ENCODE measurements at regions not wholly inside any gene's neighbourhood (a gene's known extent, or its start where the extent isn't known, plus 50 kb on each side); places are given as distances from the start of the nearest gene placed in this dataset.

DNA sequence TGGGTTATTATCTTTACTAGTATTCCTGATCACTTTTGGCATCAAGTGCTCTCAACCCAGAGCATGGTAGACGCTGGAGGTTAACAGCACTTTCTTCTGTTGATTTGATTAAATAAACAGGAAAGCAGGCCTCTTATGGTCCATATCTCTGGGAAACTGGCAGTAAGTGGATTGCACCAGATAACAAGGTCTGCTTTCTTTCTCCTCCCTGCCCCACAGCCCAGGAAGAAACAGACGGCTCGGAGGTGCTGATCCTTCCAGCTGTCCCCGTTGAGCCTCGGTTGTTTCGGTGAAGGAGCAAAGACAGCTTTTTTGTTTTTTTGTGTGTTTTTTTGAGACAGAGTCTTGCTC is 100.8 kb upstream of the KCTD1 start:
- Histone ChIP-seq H3K4me1 (ENCODE audit: insufficient read depth, insufficient read length) (no peaks in the 10 kb centered on the region), H3K4me3 (ENCODE audit: insufficient read length, low read depth) (no peak overlapping the region), H3K27me3 (ENCODE audit: insufficient read depth, insufficient read length) (no peaks in the 10 kb centered on the region), H3K9ac (ENCODE audit: insufficient read length, low read depth) (no peak overlapping the region), H3K36me3 (ENCODE audit: insufficient read depth, insufficient read length, low read length) (no peaks in the 10 kb centered on the region), H3K9me3 (ENCODE audit: insufficient read depth, low read length) (no peaks in the 10 kb centered on the region)
- DNase-seq (ENCODE audit: low read depth, low spot score), result no peak
- TF ChIP-seq SUZ12 (IDR thresholded peaks at IDR 0.05; ENCODE audit: extremely low read depth, insufficient read depth, insufficient read length) (no peak), ZNF274 (IDR thresholded peaks at IDR 0.05; ENCODE audit: low read depth, low read length) (no peak), YY1 (IDR thresholded peaks at IDR 0.05; ENCODE audit: insufficient read depth, insufficient read length) (no peak)

DNA sequence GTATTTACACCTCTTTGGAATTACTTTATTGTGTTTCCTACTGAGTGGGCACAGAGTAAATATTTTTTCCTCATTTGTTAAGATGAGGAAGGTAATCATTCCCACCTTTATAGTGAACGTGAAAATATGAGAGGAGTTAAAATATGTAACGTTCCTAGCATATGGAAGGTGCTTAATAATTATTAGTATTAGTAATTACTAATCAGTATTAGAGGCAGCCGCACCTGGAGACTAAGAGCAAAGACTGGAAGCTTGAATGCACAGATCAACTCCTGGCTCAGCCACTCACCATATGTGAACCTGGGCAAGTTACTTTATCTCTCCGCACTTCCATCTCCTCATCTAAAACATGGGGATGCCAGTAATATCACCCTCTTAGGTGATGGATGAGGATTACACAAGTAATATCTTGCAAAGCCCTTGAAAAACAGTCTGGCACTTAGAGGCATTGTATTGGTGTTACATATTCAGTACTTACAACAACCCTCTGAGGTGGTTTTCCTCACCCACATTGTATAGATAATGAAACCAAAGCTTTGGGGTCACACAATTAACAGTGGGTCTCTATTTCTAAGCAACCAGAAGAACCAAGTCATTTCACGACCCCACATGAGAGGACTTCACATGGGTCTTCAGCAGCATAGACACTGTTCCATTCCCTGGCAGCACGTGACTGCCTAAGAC is 100.3 kb upstream of the KCTD1 start:
- Histone ChIP-seq H3K4me3 (ENCODE audit: insufficient read length, low read depth) (no peak overlapping the region), H3K9ac (ENCODE audit: insufficient read length, low read depth) (no peak overlapping the region), H3K27me3 (ENCODE audit: insufficient read depth, insufficient read length) (no peaks in the 10 kb centered on the region), H3K4me1 (ENCODE audit: insufficient read depth, insufficient read length) (no peaks in the 10 kb centered on the region), H3K9me3 (ENCODE audit: insufficient read depth, low read length) (no peaks in the 10 kb centered on the region), H3K36me3 (ENCODE audit: insufficient read depth, insufficient read length, low read length) (no peaks in the 10 kb centered on the region)
- DNase-seq (ENCODE audit: low read depth, low spot score), result no peak
- TF ChIP-seq ZNF274 (IDR thresholded peaks at IDR 0.05; ENCODE audit: low read depth, low read length), result no peak
- no peak for TF ChIP-seq YY1 (IDR thresholded peaks at IDR 0.05; ENCODE audit: insufficient read depth, insufficient read length)
- no peak for TF ChIP-seq SUZ12 (IDR thresholded peaks at IDR 0.05; ENCODE audit: extremely low read depth, insufficient read depth, insufficient read length)

DNA sequence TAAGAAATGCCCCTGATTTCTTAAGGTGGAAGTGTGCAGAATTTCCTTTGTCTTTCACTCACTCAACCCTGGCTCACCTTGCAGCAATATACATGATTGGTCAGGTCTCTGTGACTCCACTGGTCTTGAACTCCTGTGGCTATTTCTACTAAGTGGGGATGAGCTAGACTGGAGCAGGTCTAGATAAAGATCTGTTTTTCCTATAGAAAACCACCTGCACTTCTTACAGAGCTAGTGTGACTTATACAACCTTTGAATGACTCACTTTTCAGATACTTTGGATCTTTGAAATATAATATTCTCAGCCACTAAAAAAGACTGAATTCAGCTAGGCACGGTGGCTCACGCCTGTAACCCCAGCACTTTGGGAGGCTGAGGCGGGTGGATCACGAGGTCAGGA is 98.5 kb upstream of the KCTD1 start:
- DNase-seq (ENCODE audit: low read depth, low spot score), result no peak
- Histone ChIP-seq H3K4me1 (ENCODE audit: insufficient read depth, insufficient read length) (no peaks in the 10 kb centered on the region), H3K9me3 (ENCODE audit: insufficient read depth, low read length) (no peaks in the 10 kb centered on the region), H3K27me3 (ENCODE audit: insufficient read depth, insufficient read length) (no peaks in the 10 kb centered on the region), H3K9ac (ENCODE audit: insufficient read length, low read depth) (no peak overlapping the region), H3K36me3 (ENCODE audit: insufficient read depth, insufficient read length, low read length) (no peaks in the 10 kb centered on the region), H3K4me3 (ENCODE audit: insufficient read length, low read depth) (no peak overlapping the region)
- TF ChIP-seq SUZ12 (IDR thresholded peaks at IDR 0.05; ENCODE audit: extremely low read depth, insufficient read depth, insufficient read length), result no peak
- no peak for TF ChIP-seq ZNF274 (IDR thresholded peaks at IDR 0.05; ENCODE audit: low read depth, low read length)
- no peak for TF ChIP-seq YY1 (IDR thresholded peaks at IDR 0.05; ENCODE audit: insufficient read depth, insufficient read length)

DNA sequence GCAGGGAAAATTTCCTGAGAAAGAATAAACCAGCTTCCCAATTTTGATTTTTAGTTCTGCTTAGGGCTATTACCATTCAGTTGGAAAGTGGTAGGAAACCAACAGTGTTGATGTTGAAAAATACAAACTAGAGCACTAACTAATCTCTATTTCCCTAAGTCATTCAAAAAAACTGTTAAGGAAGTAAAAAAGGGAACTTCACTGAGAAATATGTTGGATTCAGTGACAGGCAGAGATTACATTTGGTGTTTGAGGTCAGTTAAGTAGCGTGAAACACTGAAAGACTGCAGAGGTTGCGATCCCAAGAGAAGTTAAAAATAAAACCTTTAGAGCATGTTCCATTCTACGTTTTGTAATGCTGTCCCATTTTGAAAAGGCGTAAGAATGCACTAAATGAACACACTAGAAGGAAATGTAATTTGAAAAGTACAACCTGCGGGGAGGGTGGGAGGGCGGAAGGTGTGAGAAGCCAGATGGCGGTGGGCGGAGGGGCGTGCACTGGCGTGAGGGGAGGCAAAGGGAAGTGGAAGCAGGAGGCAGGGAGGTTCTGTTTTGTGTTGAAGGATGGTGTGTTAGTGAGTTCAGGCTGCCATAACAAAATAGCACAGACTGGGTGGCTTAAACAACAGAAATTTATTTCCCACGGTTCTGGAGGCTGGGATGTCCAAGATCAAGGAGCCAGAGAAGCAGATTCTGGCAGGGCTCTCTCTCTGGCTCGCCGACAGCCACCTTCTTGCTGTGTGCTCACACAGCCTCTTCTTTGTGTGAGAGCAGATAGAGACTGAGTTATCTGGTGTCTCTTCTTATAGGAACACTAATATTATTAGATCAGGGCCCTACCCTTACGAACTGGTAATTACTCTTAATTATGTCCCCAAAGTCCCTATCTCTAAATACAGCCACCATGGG is 94.3 kb upstream of the KCTD1 start:
- H3K4me1 ChIP-seq (ENCODE audit: insufficient read depth, insufficient read length), result no peaks in the 10 kb centered on the region
- no peak for TF ChIP-seq ZNF274 (IDR thresholded peaks at IDR 0.05; ENCODE audit: low read depth, low read length)
- TF ChIP-seq YY1 (IDR thresholded peaks at IDR 0.05; ENCODE audit: insufficient read depth, insufficient read length), result no peak
- no peak for TF ChIP-seq SUZ12 (IDR thresholded peaks at IDR 0.05; ENCODE audit: extremely low read depth, insufficient read depth, insufficient read length)
- no peaks in the 10 kb centered on the region for H3K36me3 ChIP-seq (ENCODE audit: insufficient read depth, insufficient read length, low read length)
- no peak overlapping the region for H3K4me3 ChIP-seq (ENCODE audit: insufficient read length, low read depth)
- no peaks in the 10 kb centered on the region for H3K9me3 ChIP-seq (ENCODE audit: insufficient read depth, low read length)
- no peak overlapping the region for H3K9ac ChIP-seq (ENCODE audit: insufficient read length, low read depth)
- no peaks in the 10 kb centered on the region for H3K27me3 ChIP-seq (ENCODE audit: insufficient read depth, insufficient read length)
- no peak for DNase-seq (ENCODE audit: low read depth, low spot score)

DNA sequence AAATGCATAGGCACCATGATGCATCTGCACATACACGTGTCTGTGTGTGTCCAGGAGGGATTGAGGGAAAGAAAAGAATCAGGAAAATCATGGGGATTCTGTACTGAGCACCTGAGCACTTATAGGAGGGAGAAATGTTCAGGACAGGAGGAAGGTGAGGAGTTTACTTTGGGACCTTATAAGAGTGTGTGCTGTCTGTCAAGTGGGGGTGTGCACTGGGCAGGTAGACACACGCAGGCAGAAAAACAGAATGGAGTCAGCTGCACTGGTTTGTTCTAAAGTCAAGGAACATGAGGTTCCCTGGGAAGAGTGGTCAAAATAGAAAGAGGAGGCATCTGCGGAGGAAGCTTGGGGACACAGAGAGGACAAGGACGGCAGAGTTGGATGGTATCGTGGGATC is 92.2 kb upstream of the KCTD1 start:
- no peaks in the 10 kb centered on the region for H3K9me3 ChIP-seq (ENCODE audit: insufficient read depth, low read length)
- TF ChIP-seq ZNF274 (IDR thresholded peaks at IDR 0.05; ENCODE audit: low read depth, low read length) (no peak), YY1 (IDR thresholded peaks at IDR 0.05; ENCODE audit: insufficient read depth, insufficient read length) (no peak), SUZ12 (IDR thresholded peaks at IDR 0.05; ENCODE audit: extremely low read depth, insufficient read depth, insufficient read length) (no peak)
- H3K4me3 ChIP-seq (ENCODE audit: insufficient read length, low read depth), result no peak overlapping the region
- DNase-seq (ENCODE audit: low read depth, low spot score), result no peak
- H3K27me3 ChIP-seq (ENCODE audit: insufficient read depth, insufficient read length), result no peaks in the 10 kb centered on the region
- H3K4me1 ChIP-seq (ENCODE audit: insufficient read depth, insufficient read length), result no peaks in the 10 kb centered on the region
- H3K9ac ChIP-seq (ENCODE audit: insufficient read length, low read depth), result no peak overlapping the region
- H3K36me3 ChIP-seq (ENCODE audit: insufficient read depth, insufficient read length, low read length), result no peaks in the 10 kb centered on the region

DNA sequence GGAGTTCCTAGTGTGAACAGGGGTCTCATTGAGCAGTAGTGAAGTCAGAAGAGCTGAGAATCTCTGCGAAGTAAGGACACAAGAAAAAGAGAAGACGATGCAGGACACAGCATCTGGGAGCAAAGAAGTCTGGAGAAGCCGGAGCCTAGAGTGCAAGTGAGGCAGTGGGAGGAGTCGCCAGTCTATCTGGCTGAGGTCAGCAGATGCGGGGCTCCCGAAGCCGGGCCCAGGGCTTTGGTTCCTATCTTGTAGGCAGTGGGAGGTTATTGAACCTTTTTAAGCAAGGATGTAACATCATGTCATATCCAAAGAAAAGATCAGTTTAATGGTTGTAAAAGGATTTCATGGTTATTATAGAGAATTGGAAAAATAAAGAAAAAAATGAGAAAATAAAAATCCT is 90.8 kb upstream of the KCTD1 start:
- H3K4me3 ChIP-seq (ENCODE audit: insufficient read length, low read depth), result no peak overlapping the region
- TF ChIP-seq ZNF274 (IDR thresholded peaks at IDR 0.05; ENCODE audit: low read depth, low read length) (no peak), SUZ12 (IDR thresholded peaks at IDR 0.05; ENCODE audit: extremely low read depth, insufficient read depth, insufficient read length) (no peak)
- H3K36me3 ChIP-seq (ENCODE audit: insufficient read depth, insufficient read length, low read length), result no peaks in the 10 kb centered on the region
- H3K9ac ChIP-seq (ENCODE audit: insufficient read length, low read depth), result no peak overlapping the region
- H3K27me3 ChIP-seq (ENCODE audit: insufficient read depth, insufficient read length), result no peaks in the 10 kb centered on the region
- H3K9me3 ChIP-seq (ENCODE audit: insufficient read depth, low read length), result no peaks in the 10 kb centered on the region
- H3K4me1 ChIP-seq (ENCODE audit: insufficient read depth, insufficient read length), result no peaks in the 10 kb centered on the region
- DNase-seq (ENCODE audit: low read depth, low spot score), result no peak

DNA sequence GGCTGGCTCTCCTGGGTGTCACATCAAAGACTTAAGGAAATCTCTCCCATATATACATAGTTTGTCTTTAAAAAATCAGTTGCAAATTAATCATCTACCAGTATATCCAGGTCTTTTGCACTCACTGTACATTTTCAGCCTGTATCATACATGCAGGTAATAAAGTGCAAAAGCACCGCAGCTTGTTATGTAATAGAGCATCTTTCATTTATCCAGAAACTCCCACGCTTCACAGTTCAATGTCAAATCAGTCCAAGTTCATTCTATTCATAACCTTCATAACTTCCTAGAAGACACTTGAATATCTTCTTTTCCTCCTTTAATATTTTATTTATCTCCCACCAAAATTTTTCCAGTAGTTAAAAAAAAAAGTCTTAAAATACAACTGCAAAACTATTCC is 89.6 kb upstream of the KCTD1 start:
- Histone ChIP-seq H3K36me3 (ENCODE audit: insufficient read depth, insufficient read length, low read length) (no peaks in the 10 kb centered on the region), H3K4me1 (ENCODE audit: insufficient read depth, insufficient read length) (no peaks in the 10 kb centered on the region), H3K27me3 (ENCODE audit: insufficient read depth, insufficient read length) (no peaks in the 10 kb centered on the region), H3K4me3 (ENCODE audit: insufficient read length, low read depth) (no peak overlapping the region), H3K9ac (ENCODE audit: insufficient read length, low read depth) (no peak overlapping the region), H3K9me3 (ENCODE audit: insufficient read depth, low read length) (no peaks in the 10 kb centered on the region)
- DNase-seq (ENCODE audit: low read depth, low spot score), result no peak
- TF ChIP-seq SUZ12 (IDR thresholded peaks at IDR 0.05; ENCODE audit: extremely low read depth, insufficient read depth, insufficient read length) (no peak), YY1 (IDR thresholded peaks at IDR 0.05; ENCODE audit: insufficient read depth, insufficient read length) (no peak), ZNF274 (IDR thresholded peaks at IDR 0.05; ENCODE audit: low read depth, low read length) (no peak)

All from NT2/D1 (cell line).